IMR-90 (cell line): ENCODE measurements at regions not wholly inside any gene's neighbourhood (a gene's known extent, or its start where the extent isn't known, plus 50 kb on each side); places are given as distances from the start of the nearest gene placed in this dataset.
A peak's percentile ranks its signal among the peaks of the same experiment; 100 is the strongest.

Experiments used
- ATAC-seq: fragments of 200-7000 bp; cut with Tn5 transposase; 2 replicates; pipeline ENCODE4 v1.9.1; 2020; ENCODE audit warnings: low read depth, mild to moderate bottlenecking, moderate library complexity
- BruUV-seq: library from RNA; stranded (reverse); fragments of 400-500 nt; replicated peaks from 2 replicates; lab custom pipeline; 2021; lab: Mats Ljungman, UMichigan
- CTCF ChIA-PET: fragments of 300-600 bp; formaldehyde crosslinking; extraction: SDS; loops from one replicate; lab custom pipeline; 2021; ENCODE audit warnings: antibody characterized with exemption; lab: Yijun Ruan, JAX
- POLR2A ChIA-PET: fragments of 300-600 bp; sonication (Branson Sonifier 250); formaldehyde crosslinking; loops from one replicate; lab custom pipeline; 2022; ENCODE audit warnings: antibody characterized with exemption; ENCODE audit not compliant: unreplicated experiment; lab: Charles Lee
- DNase-seq: peaks from one replicate; pipeline ENCODE4 v3.0.0; 2013
- H2AFZ ChIP-seq: replicated peaks from 2 replicates; pipeline ENCODE3; 2013; ENCODE audit warnings: low read length, mild to moderate bottlenecking; ENCODE audit not compliant: poor library complexity
- H2AK5ac ChIP-seq: 2 replicates; pipeline ENCODE4 v1.6.1; 2013; ENCODE audit warnings: low read depth, low read length, inconsistent platforms
- H2AK9ac ChIP-seq: replicated peaks from 2 replicates; pipeline ENCODE3; 2013; ENCODE audit warnings: mild to moderate bottlenecking, low read depth, low read length, moderate library complexity; ENCODE audit not compliant: poor library complexity
- H2BK120ac ChIP-seq: 2 replicates; pipeline ENCODE4 v1.6.1; 2013; ENCODE audit warnings: low read depth, low read length, inconsistent platforms
- H2BK15ac ChIP-seq: 3 replicates; pipeline ENCODE4 v1.6.1; 2013; ENCODE audit warnings: low read depth, low read length, inconsistent platforms
- H2BK20ac ChIP-seq: 2 replicates; pipeline ENCODE4 v1.6.1; 2013; ENCODE audit warnings: low read depth, mild to moderate bottlenecking, inconsistent platforms, low read length, moderate library complexity
- H2BK5ac ChIP-seq: 2 replicates; pipeline ENCODE4 v1.6.1; 2013; ENCODE audit warnings: mild to moderate bottlenecking, low read depth, low read length, inconsistent platforms; ENCODE audit not compliant: poor library complexity, severe bottlenecking
- H3K14ac ChIP-seq: replicated peaks from 2 replicates; pipeline ENCODE4 v1.6.1; 2013; ENCODE audit warnings: low read depth, low read length, inconsistent platforms
- H3K18ac ChIP-seq: 2 replicates; pipeline ENCODE4 v1.6.1; 2013; ENCODE audit warnings: low read depth, low read length, control low read depth
- H3K23ac ChIP-seq: 2 replicates; pipeline ENCODE4 v1.6.1; 2013; ENCODE audit warnings: low read depth, low read length, inconsistent platforms
- H3K27ac ChIP-seq: 2 replicates; pipeline ENCODE4 v1.5.1; 2013; ENCODE audit warnings: mild to moderate bottlenecking, control low read depth, low read length; ENCODE audit not compliant: insufficient read depth
- H3K27me3 ChIP-seq: 2 replicates; pipeline ENCODE4 v1.6.1; 2013; ENCODE audit warnings: low read length; ENCODE audit not compliant: control insufficient read depth, insufficient read depth
- H3K36me3 ChIP-seq: 2 replicates; pipeline ENCODE4 v1.6.1; 2013; ENCODE audit warnings: low read length, mixed read lengths; ENCODE audit not compliant: control insufficient read depth, insufficient read depth
- H3K4ac ChIP-seq: 2 replicates; pipeline ENCODE4 v1.6.1; 2013; ENCODE audit warnings: low read depth, low read length, inconsistent platforms
- H3K4me1 ChIP-seq: 2 replicates; pipeline ENCODE4 v1.6.1; 2013; ENCODE audit warnings: low read length, mixed read lengths; ENCODE audit not compliant: control insufficient read depth, insufficient read depth
- H3K4me2 ChIP-seq: 2 replicates; pipeline ENCODE4 v1.6.1; 2013; ENCODE audit warnings: low read depth, mild to moderate bottlenecking, control low read depth, low read length, moderate library complexity
- H3K4me3 ChIP-seq: 2 replicates; pipeline ENCODE4 v1.5.1; 2013; ENCODE audit warnings: low read depth, mild to moderate bottlenecking, control low read depth, low read length, moderate library complexity; ENCODE audit not compliant: insufficient read depth
- H3K56ac ChIP-seq: 2 replicates; pipeline ENCODE4 v1.6.1; 2013; ENCODE audit warnings: low read length, inconsistent platforms; ENCODE audit not compliant: insufficient read depth; ENCODE audit errors: extremely low read depth
- H3K79me1 ChIP-seq, 2 experiments: 2 replicates each; pipeline ENCODE4 v1.6.1; 2013; ENCODE audit warnings: low read length in 2 of 2, inconsistent platforms in 1 of 2, low read depth in 1 of 2
- H3K9ac ChIP-seq: 2 replicates; pipeline ENCODE4 v1.6.1; 2013; ENCODE audit warnings: low read depth, low read length, control low read depth
- H3K9me1 ChIP-seq: 2 replicates; pipeline ENCODE4 v1.6.1; 2013; ENCODE audit warnings: low read length, inconsistent platforms; ENCODE audit not compliant: insufficient read depth
- H3K9me3 ChIP-seq: 2 replicates; pipeline ENCODE4 v1.6.1; 2013; ENCODE audit warnings: low read length; ENCODE audit not compliant: control insufficient read depth, insufficient read depth
- H4K20me1 ChIP-seq: 2 replicates; pipeline ENCODE4 v1.6.1; 2013; ENCODE audit warnings: low read length, inconsistent platforms; ENCODE audit not compliant: insufficient read depth
- H4K5ac ChIP-seq: 2 replicates; pipeline ENCODE4 v1.6.1; 2013; ENCODE audit warnings: mild to moderate bottlenecking, low read depth, low read length, control low read depth
- H4K8ac ChIP-seq, 2 experiments: 2 replicates each; pipeline ENCODE4 v1.6.1; 2013; ENCODE audit warnings: low read depth in 2 of 2, low read length in 2 of 2, control low read depth in 1 of 2, inconsistent platforms in 1 of 2
- H4K91ac ChIP-seq: 2 replicates; pipeline ENCODE4 v1.6.1; 2013; ENCODE audit warnings: low read depth, low read length, inconsistent platforms; ENCODE audit not compliant: insufficient read depth
- MAFK ChIP-seq: IDR thresholded peaks from 2 replicates; pipeline ENCODE4 v1.6.1; 2012; ENCODE audit warnings: low read depth, low read length, improper control_type of control experiment
- MAZ ChIP-seq: IDR thresholded peaks from 2 replicates; pipeline ENCODE4 v1.6.1; 2012; ENCODE audit warnings: low read depth, mild to moderate bottlenecking, low read length, improper control_type of control experiment, moderate library complexity, borderline replicate concordance
- WGBS, 2 experiments: methylation state at CpG; one replicate each; pipeline versions ENCODE4 v1.1.5 to v1.1.7; 2013; ENCODE audit warnings: missing lambda C conversion rate in 2 of 2; ENCODE audit not compliant: insufficient read length in 1 of 2; ENCODE audit errors: extremely low coverage in 2 of 2; 5-methylcytosine and 5-hydroxymethylcytosine counted together
- dilution Hi-C: fragments of 300-500 bp; cut with HindIII; formaldehyde crosslinking; loops from one replicate; pipeline ENCODE4 v1.14.3; 2018; ENCODE audit warnings: low sequenced_read_pairs; ENCODE audit not compliant: unreplicated experiment
- in situ Hi-C: fragments of 300-500 bp; cut with MboI; formaldehyde crosslinking; loops from 3 replicates; pipeline ENCODE4 v1.14.3; 2019; ENCODE audit warnings: low sequenced_read_pairs, inconsistent platforms, mixed read lengths
- intact Hi-C: fragments of 100-400 bp; cut with micrococcal nuclease; formaldehyde crosslinking; loops from 2 replicates; pipeline ENCODE4 v1.10.0; 2022

DNA sequence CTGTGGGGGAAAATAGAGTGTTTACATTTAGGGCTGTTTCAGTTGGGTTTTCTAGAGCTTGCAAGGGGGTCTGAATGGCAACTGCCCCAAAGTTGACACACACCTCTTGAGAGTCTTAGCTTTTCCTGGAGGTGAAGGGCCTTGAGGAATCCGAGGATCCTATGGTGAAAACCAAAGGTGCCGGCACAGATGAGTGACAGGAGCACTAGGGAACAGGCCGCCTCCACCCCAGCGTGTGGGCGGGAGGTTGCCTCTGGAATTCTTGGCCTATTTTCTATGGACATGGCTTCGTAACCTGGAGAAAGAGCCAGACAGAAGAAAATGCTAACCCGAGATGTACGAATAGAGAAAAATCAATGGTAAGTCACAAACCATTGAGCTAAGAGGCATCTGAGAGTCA, 283.2 kb upstream of the FOXQ1 start:
- in situ Hi-C loops = no loop called here
- ATAC-seq = no peak

More for the DNA sequence above, 283.2 kb upstream of the FOXQ1 start:
- Histone ChIP-seq H2BK5ac (no peak overlapping the region), H4K91ac (no peak overlapping the region), H2AFZ (peak overlapping the region; percentile 61), H3K9me1 (peaks cover 11% of the 10 kb centered on the region), H2BK20ac (no peak overlapping the region; the same call in 1 of the 2 replicates), H3K14ac (no peak overlapping the region), H4K20me1 (no peaks in the 10 kb centered on the region), H2AK9ac (no peak overlapping the region), H3K4me2 (no peak overlapping the region), H3K4me1 (peaks cover 10% of the 10 kb centered on the region; the same call in 1 of the 2 replicates), H4K5ac (no peak overlapping the region), H3K18ac (no peak overlapping the region), H3K36me3 (no peaks in the 10 kb centered on the region), H3K23ac (no peak overlapping the region), H3K79me1 (no peaks in the 10 kb centered on the region), H2AK5ac (no peak overlapping the region), H2BK120ac (no peak overlapping the region), H3K27me3 (no peaks in the 10 kb centered on the region), H3K56ac (no peak overlapping the region), H2BK15ac (no peak overlapping the region), H4K8ac (no peak overlapping the region), H3K9me3 (no peaks in the 10 kb centered on the region), H3K4ac (no peak overlapping the region), H3K9ac (no peak overlapping the region), H3K27ac (no peak overlapping the region), H3K4me3 (no peak overlapping the region)
- ChIA-PET CTCF (no interaction called here), POLR2A (no interaction called here)
- no peak for DNase-seq
- intact Hi-C loops = no loop called here
- 94% methylated on average over 7 of the region's 8 CpGs; no CpG with 5 or more reads in 1 of the 2 experiments for WGBS, 2 experiments
- BruUV-seq = no TSS peak
- no peak for TF ChIP-seq MAZ
- TF ChIP-seq MAFK = no peak
- dilution Hi-C loops = no loop called here
